A549 (cell line): ENCODE measurements at regions not wholly inside any gene's neighbourhood (a gene's known extent, or its start where the extent isn't known, plus 50 kb on each side); places are given as distances from the start of the nearest gene placed in this dataset.

Source experiments
- CEBPB ChIP-seq, 2 experiments: fragments of >200 bp in 1 of 2; sonication (Bioruptor Twin) in 1 of 2; formaldehyde crosslinking in 1 of 2; IDR thresholded peaks; 2 replicates each; pipeline ENCODE4 v1.6.1; 2012 to 2016
- CTCF ChIP-seq: fragments of >200 bp; sonication (Bioruptor Twin); formaldehyde crosslinking; IDR thresholded peaks from 3 replicates; pipeline ENCODE4 v1.5.1; 2016
- MAX ChIP-seq: IDR thresholded peaks from 2 replicates; pipeline ENCODE4 v1.6.1; 2012
- MYC ChIP-seq: IDR thresholded peaks from 2 replicates; pipeline ENCODE4 v1.6.1; 2012; ENCODE audit warnings: mild to moderate bottlenecking, inconsistent platforms, low read length, improper control_type of control experiment, borderline replicate concordance
- NPAS2 ChIP-seq: fragments of 250-450 bp; sonication (Bioruptor Pico); IDR thresholded peaks from 2 replicates; pipeline ENCODE4 v1.8.0; 2022; ENCODE audit warnings: mild to moderate bottlenecking, moderate library complexity, borderline replicate concordance
- POLR2A ChIP-seq: IDR thresholded peaks from 2 replicates; pipeline ENCODE4 v1.6.1; 2012; ENCODE audit warnings: mild to moderate bottlenecking, low read length
- RAD21 ChIP-seq, 2 experiments: fragments of >200 bp in 1 of 2; sonication (Bioruptor Twin) in 1 of 2; formaldehyde crosslinking in 1 of 2; IDR thresholded peaks in 1 of 2; conservative IDR thresholded peaks in 1 of 2; 2 replicates in 1 of 2; 3 replicates in 1 of 2; pipeline ENCODE4 v1.6.1; 2012 to 2018; ENCODE audit warnings: inconsistent platforms in 1 of 2
- RCOR1 ChIP-seq: fragments of 150-350 bp; IDR thresholded peaks from 2 replicates; pipeline ENCODE4 v1.6.1; 2014; ENCODE audit warnings: antibody characterized with exemption, low read length, low read depth
- RNF2 ChIP-seq: fragments of 200-600 bp; sonication (generic); IDR thresholded peaks from 2 replicates; pipeline ENCODE4 v1.6.1; 2016; ENCODE audit warnings: low read depth, mild to moderate bottlenecking, antibody characterized with exemption, moderate library complexity, borderline replicate concordance

GRCh38 chr2:117723483-117723882, 91.0 kb upstream of the DDX18 start:
- TF ChIP-seq NPAS2 (CRISPR knock-in tag) = no peak
- no peak for TF ChIP-seq CTCF
- no peak for TF ChIP-seq RCOR1
- no peak for TF ChIP-seq POLR2A
- TF ChIP-seq RNF2 = no peak
- no peak for TF ChIP-seq RAD21 (conservative IDR thresholded peaks at IDR 0.05 in 1 of 2, IDR thresholded peaks at IDR 0.05 in 1 of 2)
- no peak for TF ChIP-seq MAX
- TF ChIP-seq CEBPB (IDR thresholded peaks at IDR 0.05) = no peak
- TF ChIP-seq MYC = no peak
